ENCODE measurements at regions not wholly inside any gene's neighbourhood (a gene's known extent, or its start where the extent isn't known, plus 50 kb on each side); places are given as distances from the start of the nearest gene placed in this dataset.

- H3K36me3 ChIP-seq (ENCODE audit: control insufficient read depth in 2 of 2, insufficient read depth in 1 of 2, low read length in 2 of 2): no peaks in the 10 kb centered on the region
- H3K9me3 ChIP-seq (ENCODE audit: control insufficient read depth, insufficient read depth, low read depth, low read length): no peaks in the 10 kb centered on the region
- H3K4me1 ChIP-seq (ENCODE audit: control insufficient read depth, insufficient read depth, low read length): no peaks in the 10 kb centered on the region
- ChIA-PET CTCF (no interaction called here), POLR2A (no interaction called here)
- H3K4me3 ChIP-seq (ENCODE audit: low read depth, low read length): no peak overlapping the region
- TF ChIP-seq ZNF548 (tag by site-specific recombination; IDR thresholded peaks at IDR 0.05): no peak
- TF ChIP-seq ZNF654 (tag by site-specific recombination; IDR thresholded peaks at IDR 0.05; ENCODE audit: low read depth): no peak
- TF ChIP-seq PBX3 (CRISPR knock-in tag; IDR thresholded peaks at IDR 0.05): no peak
- no peak for TF ChIP-seq ZBTB48 (tag by site-specific recombination; IDR thresholded peaks at IDR 0.05)
- TF ChIP-seq SETDB1 (IDR thresholded peaks at IDR 0.05; ENCODE audit: insufficient read length, low read length): no peak
- TF ChIP-seq ATF2 (tag by site-specific recombination; IDR thresholded peaks at IDR 0.05; ENCODE audit: low read depth): no peak
- TF ChIP-seq ZNF768 (tag by site-specific recombination; IDR thresholded peaks at IDR 0.05): no peak
- no peak for TF ChIP-seq ZNF791 (tag by site-specific recombination; IDR thresholded peaks at IDR 0.05)
- TF ChIP-seq YY1 (tag by site-specific recombination; IDR thresholded peaks at IDR 0.05): no peak
- TF ChIP-seq PATZ1 (tag by site-specific recombination; IDR thresholded peaks at IDR 0.05): no peak
- no peak for TF ChIP-seq ZBTB10 (tag by site-specific recombination; IDR thresholded peaks at IDR 0.05)
- TF ChIP-seq ZNF677 (tag by site-specific recombination; IDR thresholded peaks at IDR 0.05): no peak
- TF ChIP-seq RBAK (tag by site-specific recombination; IDR thresholded peaks at IDR 0.05): no peak
- no peak for TF ChIP-seq ZEB2 (tag by site-specific recombination; IDR thresholded peaks at IDR 0.05)
- TF ChIP-seq AEBP2 (tag by site-specific recombination; IDR thresholded peaks at IDR 0.05; ENCODE audit: borderline replicate concordance): no peak
- H3K27ac ChIP-seq (ENCODE audit: extremely low read depth, low read depth, low read length): no peak overlapping the region
Observed at GRCh38 chr2:188713961-188714360, 260.2 kb upstream of the COL3A1 start.

- Histone ChIP-seq H3K9me3 (ENCODE audit: control insufficient read depth, insufficient read depth, low read depth, low read length) (no peaks in the 10 kb centered on the region), H3K36me3 (ENCODE audit: control insufficient read depth in 2 of 2, insufficient read depth in 1 of 2, low read length in 2 of 2) (no peaks in the 10 kb centered on the region), H3K4me1 (ENCODE audit: control insufficient read depth, insufficient read depth, low read length) (no peaks in the 10 kb centered on the region), H3K27ac (ENCODE audit: extremely low read depth, low read depth, low read length) (no peak overlapping the region), H3K4me3 (ENCODE audit: low read depth, low read length) (no peak overlapping the region)
- POLR2A ChIA-PET: no interaction called here
- CTCF ChIA-PET: no interaction called here
- no peak for TF ChIP-seq GLI2 (tag by site-specific recombination; IDR thresholded peaks at IDR 0.05; ENCODE audit: borderline replicate concordance, low read depth)
- TF ChIP-seq ZNF701 (tag by site-specific recombination; IDR thresholded peaks at IDR 0.05): no peak
- TF ChIP-seq ZNF350 (tag by site-specific recombination; IDR thresholded peaks at IDR 0.05): no peak
- no peak for TF ChIP-seq GLIS1 (tag by site-specific recombination; IDR thresholded peaks at IDR 0.05)
- no peak for TF ChIP-seq ZEB2 (tag by site-specific recombination; IDR thresholded peaks at IDR 0.05)
- no peak for TF ChIP-seq ZFP41 (tag by site-specific recombination; IDR thresholded peaks at IDR 0.05; ENCODE audit: borderline replicate concordance)
- TF ChIP-seq ZNF394 (tag by site-specific recombination; IDR thresholded peaks at IDR 0.05; ENCODE audit: borderline replicate concordance): no peak
- TF ChIP-seq ZNF580 (tag by site-specific recombination; IDR thresholded peaks at IDR 0.05): no peak
- no peak for TF ChIP-seq ZBTB1 (tag by site-specific recombination; IDR thresholded peaks at IDR 0.05)
Observed at GRCh38 chr2:188720811-188721605, 253.2 kb upstream of the COL3A1 start.
